Astrocyte (in vitro differentiated cells and primary cell): ENCODE measurements at regions not wholly inside any gene's neighbourhood (a gene's known extent, or its start where the extent isn't known, plus 50 kb on each side); places are given as distances from the start of the nearest gene placed in this dataset.

ENCODE experiments used
- DNase-seq: peaks from one replicate; pipeline ENCODE4 v3.0.0-alpha.2; 2010; ENCODE audit warnings: low read depth
- FAIRE-seq: peaks from 2 replicates; lab custom pipeline; 2011; peaks lifted over from hg19 to GRCh38; lab: Jason Lieb, UNC
- H2AFZ ChIP-seq: 2 replicates; pipeline ENCODE4 v1.6.0; 2012; ENCODE audit warnings: low read depth, low read length, inconsistent platforms
- H3K27ac ChIP-seq: 2 replicates; pipeline ENCODE4 v1.5.1; 2011; ENCODE audit warnings: low read depth, low read length, inconsistent platforms
- H3K27me3 ChIP-seq: 2 replicates; pipeline ENCODE4 v1.6.0; 2011; ENCODE audit warnings: low read length, inconsistent platforms; ENCODE audit not compliant: insufficient read depth
- H3K36me3 ChIP-seq: 2 replicates; pipeline ENCODE4 v1.5.1; 2011; ENCODE audit warnings: low read length, inconsistent platforms; ENCODE audit not compliant: insufficient read depth
- H3K4me1 ChIP-seq: 2 replicates; pipeline ENCODE4 v1.5.1; 2011; ENCODE audit warnings: low read length, inconsistent platforms; ENCODE audit not compliant: insufficient read depth
- H3K4me2 ChIP-seq: 2 replicates; pipeline ENCODE4 v1.6.0; 2012; ENCODE audit warnings: low read length, inconsistent platforms
- H3K4me3 ChIP-seq: 2 replicates; pipeline ENCODE4 v1.5.1; 2011; ENCODE audit warnings: low read depth, mild to moderate bottlenecking, low read length, inconsistent platforms; ENCODE audit not compliant: insufficient read depth
- H3K79me2 ChIP-seq: 2 replicates; pipeline ENCODE4 v1.6.0; 2012; ENCODE audit warnings: mild to moderate bottlenecking, low read length, inconsistent platforms; ENCODE audit not compliant: insufficient read depth
- H3K9ac ChIP-seq: 2 replicates; pipeline ENCODE4 v1.6.0; 2012; ENCODE audit warnings: mild to moderate bottlenecking, low read length, inconsistent platforms
- H3K9me3 ChIP-seq: 2 replicates; pipeline ENCODE4 v1.5.1; 2012; ENCODE audit warnings: low read depth, mild to moderate bottlenecking, low read length, inconsistent platforms; ENCODE audit not compliant: insufficient read depth
- H4K20me1 ChIP-seq: 2 replicates; pipeline ENCODE4 v1.6.0; 2012; ENCODE audit warnings: low read length, inconsistent platforms; ENCODE audit not compliant: insufficient read depth
- H3K27ac Mint-ChIP-seq: one replicate; pipeline ENCODE4 v1.8.0; 2021; ENCODE audit warnings: mild to moderate bottlenecking, mixed read lengths; ENCODE audit not compliant: unreplicated experiment
- H3K27me3 Mint-ChIP-seq: one replicate; pipeline ENCODE4 v1.8.0; 2021; ENCODE audit warnings: low read depth, mixed read lengths; ENCODE audit not compliant: unreplicated experiment
- H3K36me3 Mint-ChIP-seq: one replicate; pipeline ENCODE4 v1.8.0; 2021; ENCODE audit warnings: low read depth, mixed read lengths; ENCODE audit not compliant: unreplicated experiment
- H3K4me1 Mint-ChIP-seq: one replicate; pipeline ENCODE4 v1.8.0; 2021; ENCODE audit warnings: low read depth, mixed read lengths; ENCODE audit not compliant: unreplicated experiment
- H3K4me3 Mint-ChIP-seq: one replicate; pipeline ENCODE4 v1.8.0; 2021; ENCODE audit warnings: mild to moderate bottlenecking, moderate library complexity, mixed read lengths; ENCODE audit not compliant: unreplicated experiment
- H3K9me3 Mint-ChIP-seq: one replicate; pipeline ENCODE4 v1.8.0; 2021; ENCODE audit warnings: mild to moderate bottlenecking, mixed read lengths; ENCODE audit not compliant: unreplicated experiment
- CTCF ChIP-seq: IDR thresholded peaks from 2 replicates; pipeline ENCODE4 v1.5.1; 2011; ENCODE audit warnings: low read depth, mild to moderate bottlenecking, inconsistent platforms, low read length, moderate library complexity; ENCODE audit not compliant: insufficient read depth
- EZH2 ChIP-seq: IDR thresholded peaks from 2 replicates; pipeline ENCODE4 v1.6.1; 2012; ENCODE audit warnings: mild to moderate bottlenecking, low read length, inconsistent platforms; ENCODE audit not compliant: insufficient read depth

- Histone ChIP-seq H3K9me3 (no peaks in the 10 kb centered on the region), H3K79me2 (no peaks in the 10 kb centered on the region), H3K9ac (no peak overlapping the region), H3K4me2 (no peak overlapping the region), H2AFZ (no peak overlapping the region), H3K27ac (no peak overlapping the region), H3K4me3 (no peak overlapping the region), H3K36me3 (no peaks in the 10 kb centered on the region), H3K4me1 (no peaks in the 10 kb centered on the region), H3K27me3 (no peaks in the 10 kb centered on the region), H4K20me1 (no peaks in the 10 kb centered on the region)
- no peak for DNase-seq
- no peaks in the 10 kb centered on the region for H3K36me3 Mint-ChIP-seq
- TF ChIP-seq CTCF (no peak), EZH2 (no peak)
- FAIRE-seq = no peak
- no peaks in the 10 kb centered on the region for H3K4me1 Mint-ChIP-seq
- peaks cover 3% of the 10 kb centered on the region for H3K9me3 Mint-ChIP-seq
- no peak overlapping the region for H3K27ac Mint-ChIP-seq
- no peaks in the 10 kb centered on the region for H3K27me3 Mint-ChIP-seq
- no peak overlapping the region for H3K4me3 Mint-ChIP-seq
These were observed 481.5 kb downstream of the EBF1 start for GRCh38 chr5:158618256-158618655.

- H3K9me3 ChIP-seq = no peaks in the 10 kb centered on the region
- no peaks in the 10 kb centered on the region for H3K79me2 ChIP-seq
- no peak overlapping the region for H3K4me2 ChIP-seq
- H3K36me3 ChIP-seq = no peaks in the 10 kb centered on the region
- H3K4me3 ChIP-seq = no peak overlapping the region
- no peak overlapping the region for H3K9ac ChIP-seq
- peaks cover 3% of the 10 kb centered on the region for H3K9me3 Mint-ChIP-seq
- TF ChIP-seq EZH2 = no peak
- no peak for TF ChIP-seq CTCF
- H3K27ac ChIP-seq = no peak overlapping the region
- H3K27me3 ChIP-seq = no peaks in the 10 kb centered on the region
- H3K4me1 ChIP-seq = no peaks in the 10 kb centered on the region
- no peak for DNase-seq
- no peaks in the 10 kb centered on the region for H3K4me1 Mint-ChIP-seq
- H3K27me3 Mint-ChIP-seq = no peaks in the 10 kb centered on the region
- no peak overlapping the region for H2AFZ ChIP-seq
- no peak for FAIRE-seq
- H4K20me1 ChIP-seq = no peaks in the 10 kb centered on the region
- no peak overlapping the region for H3K4me3 Mint-ChIP-seq
- H3K36me3 Mint-ChIP-seq = no peaks in the 10 kb centered on the region
- no peak overlapping the region for H3K27ac Mint-ChIP-seq
These were observed 483.0 kb downstream of the EBF1 start for GRCh38 chr5:158616707-158617106.

- Histone ChIP-seq H3K79me2 (no peaks in the 10 kb centered on the region), H3K4me3 (no peak overlapping the region), H3K9ac (no peak overlapping the region), H3K4me2 (no peak overlapping the region), H4K20me1 (no peaks in the 10 kb centered on the region), H3K27me3 (no peaks in the 10 kb centered on the region), H3K27ac (no peak overlapping the region), H2AFZ (no peak overlapping the region), H3K36me3 (no peaks in the 10 kb centered on the region), H3K4me1 (peaks cover under 1% of the 10 kb centered on the region), H3K9me3 (no peaks in the 10 kb centered on the region)
- Mint-ChIP-seq H3K27me3 (no peaks in the 10 kb centered on the region), H3K27ac (no peak overlapping the region), H3K36me3 (no peaks in the 10 kb centered on the region), H3K9me3 (peaks cover 3% of the 10 kb centered on the region), H3K4me3 (no peak overlapping the region), H3K4me1 (peaks cover 3% of the 10 kb centered on the region)
- no peak for FAIRE-seq
- no peak for DNase-seq
- TF ChIP-seq EZH2 (no peak), CTCF (no peak)
These were observed 484.8 kb downstream of the EBF1 start for GRCh38 chr5:158614951-158615350.
